BJ (cell line): ENCODE measurements at regions not wholly inside any gene's neighbourhood (a gene's known extent, or its start where the extent isn't known, plus 50 kb on each side); places are given as distances from the start of the nearest gene placed in this dataset.

Experiments
- CTCF ChIA-PET: fragments of 350-600 bp; formaldehyde crosslinking; extraction: SDS; loops from one replicate; lab custom pipeline; 2021; ENCODE audit warnings: antibody characterized with exemption, inconsistent platforms; lab: Yijun Ruan, JAX
- POLR2A ChIA-PET: fragments of 300-600 bp; sonication (Branson Sonifier 250); formaldehyde crosslinking; extraction: SDS; loops from one replicate; lab custom pipeline; 2021; ENCODE audit warnings: antibody characterized with exemption; lab: Charles Lee
- DNase-seq: peaks from one replicate; pipeline ENCODE4 v3.0.0-alpha.2; 2011; ENCODE audit warnings: low read depth
- H3K27me3 ChIP-seq: 2 replicates; pipeline ENCODE4 v1.6.0; 2011; ENCODE audit warnings: low read length; ENCODE audit not compliant: control insufficient read depth, insufficient read depth
- H3K36me3 ChIP-seq: 2 replicates; pipeline ENCODE4 v1.5.1; 2011; ENCODE audit warnings: low read length; ENCODE audit not compliant: control insufficient read depth, insufficient read depth
- H3K4me3 ChIP-seq: 2 replicates; pipeline ENCODE4 v1.5.1; 2011; ENCODE audit warnings: low read depth, mild to moderate bottlenecking, control low read depth, low read length
- TF ChIP-seq, protein P1 (sequence below): IDR thresholded peaks from 2 replicates; pipeline ENCODE4 v1.5.1; 2011; ENCODE audit warnings: low read depth, mild to moderate bottlenecking, control low read depth, inconsistent platforms, low read length, moderate library complexity; ENCODE audit not compliant: insufficient read depth

DNA sequence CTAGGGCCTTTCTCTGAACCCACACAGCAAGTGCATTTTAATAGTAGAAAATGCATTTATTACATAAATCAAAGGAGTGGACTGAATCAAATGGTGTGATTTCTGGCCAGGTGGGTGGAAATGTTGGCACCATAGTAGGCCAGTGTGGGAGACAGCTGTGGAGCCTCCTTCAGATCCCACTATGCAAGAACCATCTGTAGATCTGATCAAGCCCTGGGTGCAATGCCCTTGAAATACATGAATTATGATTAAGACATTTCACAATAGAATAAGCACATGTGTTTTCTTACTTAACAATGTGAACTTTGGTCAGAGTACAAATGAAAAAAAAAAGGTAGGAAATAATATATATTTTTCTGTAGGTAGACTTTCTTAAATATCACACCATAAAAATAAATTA lies 204.3 kb downstream of the PCDH7 start:
- Histone ChIP-seq H3K27me3 (no peaks in the 10 kb centered on the region), H3K36me3 (no peaks in the 10 kb centered on the region), H3K4me3 (no peak overlapping the region)
- ChIA-PET POLR2A (no interaction called here), CTCF (no interaction called here)
- no peak for DNase-seq
- TF ChIP-seq, protein P1, sequence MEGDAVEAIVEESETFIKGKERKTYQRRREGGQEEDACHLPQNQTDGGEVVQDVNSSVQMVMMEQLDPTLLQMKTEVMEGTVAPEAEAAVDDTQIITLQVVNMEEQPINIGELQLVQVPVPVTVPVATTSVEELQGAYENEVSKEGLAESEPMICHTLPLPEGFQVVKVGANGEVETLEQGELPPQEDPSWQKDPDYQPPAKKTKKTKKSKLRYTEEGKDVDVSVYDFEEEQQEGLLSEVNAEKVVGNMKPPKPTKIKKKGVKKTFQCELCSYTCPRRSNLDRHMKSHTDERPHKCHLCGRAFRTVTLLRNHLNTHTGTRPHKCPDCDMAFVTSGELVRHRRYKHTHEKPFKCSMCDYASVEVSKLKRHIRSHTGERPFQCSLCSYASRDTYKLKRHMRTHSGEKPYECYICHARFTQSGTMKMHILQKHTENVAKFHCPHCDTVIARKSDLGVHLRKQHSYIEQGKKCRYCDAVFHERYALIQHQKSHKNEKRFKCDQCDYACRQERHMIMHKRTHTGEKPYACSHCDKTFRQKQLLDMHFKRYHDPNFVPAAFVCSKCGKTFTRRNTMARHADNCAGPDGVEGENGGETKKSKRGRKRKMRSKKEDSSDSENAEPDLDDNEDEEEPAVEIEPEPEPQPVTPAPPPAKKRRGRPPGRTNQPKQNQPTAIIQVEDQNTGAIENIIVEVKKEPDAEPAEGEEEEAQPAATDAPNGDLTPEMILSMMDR: no peak

DNA sequence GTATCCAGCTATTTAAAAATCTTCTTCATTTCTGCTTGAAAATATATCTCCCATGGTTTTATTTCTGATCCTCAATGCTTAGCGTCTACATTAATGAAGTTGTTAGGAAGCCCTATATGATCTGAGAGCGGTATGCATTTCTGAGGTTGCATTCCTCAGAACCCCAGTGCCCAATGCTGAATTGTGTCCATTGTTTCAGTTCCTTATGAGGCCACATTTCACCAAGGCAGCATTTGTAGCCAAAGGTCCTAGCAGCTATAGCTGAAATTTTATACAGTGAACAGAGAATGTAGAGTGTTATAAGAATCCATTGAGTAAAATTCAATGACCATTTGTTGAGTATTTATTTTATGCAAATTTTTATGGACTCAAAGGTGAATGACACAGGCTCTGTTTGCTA lies 209.5 kb downstream of the PCDH7 start:
- Histone ChIP-seq H3K4me3 (no peak overlapping the region), H3K27me3 (no peaks in the 10 kb centered on the region), H3K36me3 (no peaks in the 10 kb centered on the region)
- TF ChIP-seq, protein P1: no peak
- DNase-seq: no peak
- CTCF ChIA-PET: no interaction called here
- POLR2A ChIA-PET: no interaction called here

DNA sequence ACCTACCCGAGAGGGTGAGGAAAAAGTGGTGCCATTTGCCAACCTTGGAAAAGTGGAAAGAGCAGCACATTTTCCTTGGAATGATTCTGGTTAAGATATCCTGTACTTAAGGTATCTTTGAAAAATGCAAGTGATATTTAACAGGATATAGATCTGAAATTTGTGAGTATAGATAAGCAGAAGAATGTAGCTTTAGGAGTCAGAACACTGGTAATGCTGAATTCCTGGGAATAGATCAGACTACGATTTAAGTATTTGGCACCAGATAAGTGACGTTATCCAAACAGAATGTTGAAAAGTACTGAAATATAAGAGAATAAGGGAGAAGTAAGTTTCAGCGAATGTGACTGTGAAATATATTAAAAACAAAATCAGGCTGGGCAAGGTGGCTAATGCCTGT lies 210.1 kb downstream of the PCDH7 start:
- TF ChIP-seq, protein P1: no peak
- DNase-seq: no peak
- Histone ChIP-seq H3K36me3 (no peaks in the 10 kb centered on the region), H3K27me3 (no peaks in the 10 kb centered on the region), H3K4me3 (no peak overlapping the region)
- ChIA-PET POLR2A (no interaction called here), CTCF (no interaction called here)

DNA sequence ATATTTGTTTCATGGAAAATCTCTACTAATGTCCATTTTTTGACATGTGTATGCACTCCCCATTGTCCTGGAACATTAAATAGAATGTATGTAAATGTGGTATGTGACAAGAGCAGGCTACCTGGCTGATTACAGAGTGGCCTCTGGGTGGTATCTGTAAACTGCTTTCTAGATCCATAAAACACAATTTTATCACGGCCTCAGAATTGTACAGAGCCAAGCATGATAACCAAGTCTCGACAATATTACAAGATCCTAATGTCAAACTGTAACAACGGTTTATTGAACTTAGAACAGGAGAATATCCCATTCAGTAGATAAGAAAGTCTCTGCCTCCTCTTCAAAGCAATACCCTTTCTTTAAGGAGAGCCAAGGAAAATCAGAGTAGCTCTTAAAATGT lies 212.4 kb downstream of the PCDH7 start:
- ChIA-PET CTCF (no interaction called here), POLR2A (no interaction called here)
- DNase-seq: no peak
- TF ChIP-seq, protein P1: no peak
- H3K36me3 ChIP-seq: no peaks in the 10 kb centered on the region
- H3K4me3 ChIP-seq: no peak overlapping the region
- H3K27me3 ChIP-seq: no peaks in the 10 kb centered on the region

DNA sequence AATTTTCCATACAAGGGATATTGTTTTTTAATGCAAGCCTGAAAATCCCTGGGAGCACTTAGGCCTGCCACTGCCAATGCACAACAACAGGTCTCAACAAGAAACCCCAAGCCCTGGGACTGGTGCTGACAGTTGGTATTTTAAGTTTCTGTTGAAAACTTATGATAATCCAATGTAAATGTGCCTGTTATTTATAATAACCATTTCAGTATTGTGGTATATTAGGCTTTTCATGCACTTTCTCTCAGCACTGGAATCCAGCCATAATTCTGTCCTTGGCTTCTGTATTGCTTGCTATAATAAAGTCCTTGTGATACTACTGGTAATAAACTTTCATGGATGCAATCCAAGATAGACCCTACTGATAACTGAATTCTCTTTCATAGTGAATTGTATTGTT lies 218.9 kb downstream of the PCDH7 start:
- ChIA-PET CTCF (no interaction called here), POLR2A (no interaction called here)
- no peaks in the 10 kb centered on the region for H3K27me3 ChIP-seq
- H3K4me3 ChIP-seq: no peak overlapping the region
- no peaks in the 10 kb centered on the region for H3K36me3 ChIP-seq
- TF ChIP-seq, protein P1: no peak
- no peak for DNase-seq
